Choroid plexus epithelial cell (primary cell): ENCODE measurements at regions not wholly inside any gene's neighbourhood (a gene's known extent, or its start where the extent isn't known, plus 50 kb on each side); places are given as distances from the start of the nearest gene placed in this dataset.

Experiments used
- DNase-seq: peaks from one replicate; pipeline ENCODE4 v3.0.0-alpha.2; 2010; ENCODE audit warnings: low read depth
- H3K4me3 ChIP-seq: 2 replicates; pipeline ENCODE4 v1.5.1; 2011; ENCODE audit warnings: low read depth, mild to moderate bottlenecking, control low read depth, low read length, moderate library complexity
- CTCF ChIP-seq: conservative IDR thresholded peaks from 2 replicates; pipeline ENCODE4 v1.5.1; 2011; ENCODE audit warnings: low read depth, mild to moderate bottlenecking, control low read depth, inconsistent platforms, low read length, moderate library complexity

- TF ChIP-seq CTCF = no peak
- no peak for DNase-seq
- H3K4me3 ChIP-seq = no peak overlapping the region
These were observed 76.0 kb upstream of the SNRK start for GRCh38 chr3:43210049-43211027.

GRCh38 chr3:43207628-43208085, 78.7 kb upstream of the SNRK start:
- TF ChIP-seq CTCF = no peak
- DNase-seq = no peak
- H3K4me3 ChIP-seq = no peak overlapping the region

- peak; percentile 25 for TF ChIP-seq CTCF
- H3K4me3 ChIP-seq = no peak overlapping the region
- no peak for DNase-seq
These were observed 79.7 kb upstream of the SNRK start for GRCh38 chr3:43206632-43207031.

- H3K4me3 ChIP-seq = no peak overlapping the region
- DNase-seq = no peak
- TF ChIP-seq CTCF = no peak
These were observed 80.2 kb upstream of the SNRK start for GRCh38 chr3:43206105-43206504.

GRCh38 chr3:43203022-43203421, 83.3 kb upstream of the SNRK start:
- no peak for TF ChIP-seq CTCF
- no peak for DNase-seq
- no peak overlapping the region for H3K4me3 ChIP-seq

- no peak for DNase-seq
- no peak for TF ChIP-seq CTCF
- H3K4me3 ChIP-seq = no peak overlapping the region
These were observed 84.8 kb upstream of the SNRK start for GRCh38 chr3:43201581-43201980.

- DNase-seq = no peak
- TF ChIP-seq CTCF = no peak
- H3K4me3 ChIP-seq = no peak overlapping the region
These were observed 86.6 kb upstream of the SNRK start for GRCh38 chr3:43199645-43200306.
